ENCODE measurements at regions not wholly inside any gene's neighbourhood (a gene's known extent, or its start where the extent isn't known, plus 50 kb on each side); places are given as distances from the start of the nearest gene placed in this dataset.

- ATAC-seq (ENCODE audit: low read depth): no peak
- H3K9ac ChIP-seq (ENCODE audit: low read depth, low read length): no peak overlapping the region
- H2BK20ac ChIP-seq (ENCODE audit: low read depth, low read length): no peak overlapping the region
- H3K4ac ChIP-seq (ENCODE audit: low read depth, low read length): no peak overlapping the region
- TF ChIP-seq SMC3 (IDR thresholded peaks at IDR 0.05; ENCODE audit: low read depth, low read length) (no peak), NFE2L2 (IDR thresholded peaks at IDR 0.05; ENCODE audit: low read depth, low read length) (no peak), MAZ (IDR thresholded peaks at IDR 0.05; ENCODE audit: borderline replicate concordance, low read depth, low read length) (no peak), BHLHE40 (IDR thresholded peaks at IDR 0.05; ENCODE audit: low read depth, low read length) (no peak), RAD21 (IDR thresholded peaks at IDR 0.05; ENCODE audit: low read length) (no peak)
- no peak overlapping the region for H2BK5ac ChIP-seq (ENCODE audit: low read depth, low read length, poor library complexity, severe bottlenecking)
- BruUV-seq (replicated peaks): no TSS peak
- H3K23ac ChIP-seq (ENCODE audit: low read depth, low read length): no peak overlapping the region
- intact Hi-C loops (cut with micrococcal nuclease): no loop called here
- POLR2A ChIA-PET (ENCODE audit: unreplicated experiment): no interaction called here
- H3K14ac ChIP-seq (replicated peaks; ENCODE audit: low read depth, low read length): no peak overlapping the region
- H2AK5ac ChIP-seq (ENCODE audit: low read depth, low read length): no peak overlapping the region
- no peak overlapping the region for H2BK15ac ChIP-seq (ENCODE audit: low read depth, low read length)
- no peak overlapping the region for H4K5ac ChIP-seq (ENCODE audit: low read depth, low read length)
- no peaks in the 10 kb centered on the region for H3K27me3 ChIP-seq (ENCODE audit: control insufficient read depth, insufficient read depth, low read length)
- H3K79me1 ChIP-seq (ENCODE audit: low read depth in 1 of 2, low read length in 2 of 2): no peaks in the 10 kb centered on the region
- no peak overlapping the region for H3K27ac ChIP-seq (ENCODE audit: insufficient read depth, low read length)
- H3K36me3 ChIP-seq (ENCODE audit: control insufficient read depth, insufficient read depth, low read length): no peaks in the 10 kb centered on the region
- in situ Hi-C loops (cut with MboI; ENCODE audit: low sequenced_read_pairs): no loop called here
- no peak overlapping the region for H2AFZ ChIP-seq (replicated peaks; ENCODE audit: low read length, poor library complexity)
- H4K91ac ChIP-seq (ENCODE audit: insufficient read depth, low read depth, low read length): no peak overlapping the region
- H4K8ac ChIP-seq (ENCODE audit: low read depth in 2 of 2, low read length in 2 of 2): no peak overlapping the region
- DNase-seq: no peak
- no CpG with 5 or more reads among the region's 1 CpG for WGBS, 2 experiments (ENCODE audit: extremely low coverage in 2 of 2, insufficient read length in 1 of 2)
- no peak overlapping the region for H2AK9ac ChIP-seq (replicated peaks; ENCODE audit: low read depth, low read length, poor library complexity)
- no peak overlapping the region for H3K4me2 ChIP-seq (ENCODE audit: low read depth, low read length)
- H3K18ac ChIP-seq (ENCODE audit: low read depth, low read length): no peak overlapping the region
- H4K20me1 ChIP-seq (ENCODE audit: insufficient read depth, low read length): no peaks in the 10 kb centered on the region
- H3K56ac ChIP-seq (ENCODE audit: extremely low read depth, insufficient read depth, low read length): no peak overlapping the region
- no peak overlapping the region for H2BK120ac ChIP-seq (ENCODE audit: low read depth, low read length)
- CTCF ChIA-PET: no interaction called here
- H3K4me1 ChIP-seq (ENCODE audit: control insufficient read depth, insufficient read depth, low read length): no peaks in the 10 kb centered on the region
- H3K9me1 ChIP-seq (ENCODE audit: insufficient read depth, low read length): no peaks in the 10 kb centered on the region
- dilution Hi-C loops (cut with HindIII; ENCODE audit: low sequenced_read_pairs, unreplicated experiment): no loop called here
- H3K9me3 ChIP-seq (ENCODE audit: control insufficient read depth, insufficient read depth, low read length): no peaks in the 10 kb centered on the region
- H3K4me3 ChIP-seq (ENCODE audit: insufficient read depth, low read depth, low read length): no peak overlapping the region
These were observed 1257.8 kb upstream of the TENM4 start for GRCh38 chr11:80698637-80699036.
